Astrocyte of the hippocampus (primary cell): ENCODE measurements at regions not wholly inside any gene's neighbourhood (a gene's known extent, or its start where the extent isn't known, plus 50 kb on each side); places are given as distances from the start of the nearest gene placed in this dataset.
"Not testable (repeated sequence)": the region's sequence is repeated elsewhere in the genome, so short reads cannot be mapped to it uniquely, and the experiment has no call there.

Experiments
- DNase-seq: peaks from one replicate; pipeline ENCODE4 v3.0.0; 2011; ENCODE audit warnings: low read depth, low spot score

DNA sequence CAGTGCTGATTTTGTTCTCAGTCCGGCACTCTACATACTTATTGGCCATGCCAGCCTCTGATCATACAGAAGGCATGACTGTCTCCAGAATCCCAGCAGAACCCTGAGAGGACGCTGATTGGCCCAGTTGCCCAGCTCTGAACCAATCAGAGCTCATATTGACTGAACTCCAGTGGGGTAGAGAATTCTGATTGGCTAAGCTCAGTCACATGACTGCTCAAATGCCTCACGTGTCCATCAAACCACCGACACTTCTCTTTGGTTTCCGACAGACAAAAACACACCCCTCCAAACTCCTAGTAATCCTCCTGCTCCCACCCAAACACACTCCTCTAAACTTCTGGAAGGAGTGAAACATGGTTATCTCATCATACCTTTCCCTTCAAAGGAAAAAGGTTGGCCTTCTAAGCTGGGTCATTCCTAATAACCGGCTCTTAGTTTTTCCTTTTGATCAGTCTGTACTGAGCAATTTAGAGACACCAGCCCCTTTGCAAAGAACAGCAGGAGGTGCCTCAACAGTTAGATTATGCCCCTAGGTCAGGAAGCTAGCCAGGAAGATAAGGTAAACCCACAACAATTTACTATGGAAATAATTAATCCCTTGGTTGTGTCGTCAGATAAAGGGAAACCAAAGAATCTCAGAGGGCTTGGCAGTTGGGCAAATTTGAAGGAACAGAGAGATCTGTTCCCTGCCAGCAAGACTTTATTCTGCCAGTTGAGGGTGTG, 187.8 kb downstream of the TLE3 start:
- peak; percentile 54 for DNase-seq

DNA sequence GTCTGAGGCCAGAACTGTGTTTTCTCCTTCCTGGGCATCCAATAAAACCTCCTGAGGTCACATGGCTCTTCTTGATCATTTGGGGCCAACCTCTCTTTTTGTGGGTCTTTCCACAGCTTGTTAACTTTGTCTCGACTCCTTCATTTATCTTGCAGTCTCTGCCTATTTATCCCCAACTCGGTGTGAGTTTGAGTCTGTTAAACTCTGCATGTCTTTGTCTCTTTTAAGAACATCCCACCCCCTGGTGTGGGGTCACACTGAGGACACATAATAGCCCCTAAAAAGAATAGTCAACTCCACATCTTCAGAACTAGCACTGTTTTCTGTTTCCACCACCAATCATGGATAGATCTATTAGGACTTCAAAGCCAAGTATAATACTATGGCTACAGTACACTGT, 187.2 kb downstream of the TLE3 start:
- peak; percentile 6 for DNase-seq

DNA sequence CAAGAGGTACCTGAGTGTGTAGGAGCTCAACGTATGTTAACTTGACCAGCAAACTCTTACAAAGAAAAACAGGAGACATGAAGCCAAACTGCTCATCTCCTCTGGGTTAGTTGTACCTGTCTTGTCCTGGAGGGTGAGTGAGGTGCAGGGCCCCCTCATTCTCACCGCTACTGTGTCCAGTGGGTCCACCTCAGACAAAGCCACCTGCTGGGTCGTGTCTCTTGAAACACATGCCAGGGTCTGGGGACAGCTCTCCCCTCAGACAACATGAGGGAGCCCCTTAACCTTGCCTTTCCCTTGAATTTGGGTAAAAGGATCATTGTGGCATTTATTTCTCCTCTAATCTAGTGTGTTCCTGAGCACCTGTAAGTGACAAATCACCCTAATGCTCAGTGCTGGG, 185.6 kb downstream of the TLE3 start:
- DNase-seq = no peak

DNA sequence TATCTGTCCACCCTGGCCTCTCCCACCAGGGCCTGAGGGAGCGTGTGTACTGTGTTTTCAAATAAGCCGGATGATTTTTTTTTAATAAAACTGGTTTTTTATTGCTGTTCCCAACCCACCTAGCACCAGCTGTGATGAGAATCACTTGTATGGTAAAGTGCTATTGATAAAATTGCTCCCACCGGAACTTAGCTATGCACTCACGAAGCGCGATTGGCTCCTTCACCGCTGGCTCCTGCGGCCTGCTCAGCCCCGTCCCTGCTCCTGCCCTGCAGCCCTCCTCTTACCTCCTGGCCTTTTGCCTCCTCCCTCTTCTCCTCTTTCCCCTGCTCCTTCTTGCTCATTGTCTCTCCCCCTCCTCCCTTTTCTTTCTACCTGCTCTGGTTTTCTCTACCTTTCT, 183.7 kb downstream of the TLE3 start:
- DNase-seq = no peak

DNA sequence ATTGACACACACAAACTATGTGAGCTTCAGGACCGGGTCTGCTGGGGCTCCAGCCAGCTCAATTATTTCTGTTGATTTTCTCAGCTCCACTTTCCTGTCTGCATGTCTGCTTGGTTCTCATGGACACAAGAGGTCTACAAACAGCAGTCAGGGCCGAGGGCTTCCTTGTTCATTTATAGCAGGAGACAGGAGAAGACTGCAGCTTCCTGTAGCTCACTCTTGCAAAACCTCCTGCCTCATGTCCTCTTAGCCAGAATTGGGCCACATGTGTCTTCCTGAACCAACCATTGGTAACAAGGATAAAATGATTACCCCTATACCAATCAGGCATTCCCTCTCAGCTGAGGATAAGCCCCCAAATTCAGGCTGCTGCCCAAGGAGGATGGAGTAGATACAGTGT, 182.8 kb downstream of the TLE3 start:
- no peak for DNase-seq

DNA sequence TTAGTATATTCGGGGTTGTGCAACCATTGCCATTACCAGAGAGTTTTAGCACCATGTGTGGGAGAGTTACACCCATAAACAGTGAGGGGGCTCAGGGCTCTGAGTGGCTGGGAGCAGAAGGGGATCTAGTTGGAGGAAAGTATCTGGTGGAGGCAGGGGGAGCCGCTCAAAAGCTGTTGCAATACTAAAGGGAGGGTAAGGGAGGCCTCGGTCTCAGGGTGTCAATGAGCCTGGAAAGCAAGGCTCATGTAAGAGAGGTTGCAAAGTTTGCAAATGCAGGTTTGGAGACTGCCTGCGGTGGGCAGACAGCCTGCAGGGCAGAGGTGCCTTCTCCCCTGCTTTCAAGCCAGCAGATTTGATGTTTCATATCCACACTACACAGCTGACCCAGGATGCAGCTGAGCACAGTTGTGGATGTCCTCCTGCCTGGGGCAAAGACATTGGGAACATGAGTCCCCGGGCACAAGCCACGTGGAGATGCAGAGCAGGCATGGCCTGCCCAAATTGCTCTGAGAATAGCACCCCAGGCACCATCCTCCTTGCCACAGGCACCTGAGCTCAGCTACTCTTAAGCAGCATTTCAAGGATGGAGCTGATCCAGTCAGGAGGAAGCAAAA, 181.4 kb downstream of the TLE3 start:
- no peak for DNase-seq

DNA sequence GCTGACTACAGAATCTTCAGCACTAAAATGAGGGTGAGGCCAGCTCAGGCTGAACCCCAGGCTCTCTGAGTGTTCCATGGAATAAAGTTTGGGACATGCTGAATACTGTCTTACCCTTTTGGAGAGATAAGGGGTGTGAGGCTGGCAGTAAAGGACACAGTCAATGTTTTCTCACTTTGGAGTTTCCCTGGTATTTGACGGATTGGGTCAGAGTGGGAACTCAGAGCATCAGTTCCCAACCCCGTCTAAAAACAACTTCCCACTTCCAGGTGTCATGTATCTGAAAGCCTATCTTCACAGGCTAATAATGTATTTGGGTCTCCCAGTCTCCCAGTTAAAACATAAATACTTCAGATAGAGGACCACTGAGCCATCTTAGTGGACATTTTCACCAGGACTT, 180.7 kb downstream of the TLE3 start:
- no peak for DNase-seq

DNA sequence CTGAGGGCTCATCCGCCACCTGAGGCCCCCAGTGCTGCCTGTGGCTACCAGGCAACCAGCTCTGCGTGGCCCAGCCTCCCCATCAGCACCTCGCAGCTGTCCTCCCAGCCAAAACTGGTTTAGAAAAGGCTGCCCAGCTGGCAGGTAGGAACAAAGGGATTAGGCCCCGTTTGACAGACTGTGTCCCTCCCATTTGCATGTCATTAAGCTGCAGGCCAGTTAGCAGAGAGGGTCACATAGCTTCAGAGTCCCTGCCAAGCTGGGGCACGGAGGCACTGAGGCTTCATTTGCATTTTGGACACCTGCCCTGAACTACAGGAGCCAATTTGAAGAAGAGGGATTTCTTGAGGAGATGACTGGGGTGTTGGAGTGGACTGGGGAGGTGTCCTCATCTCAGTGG, 177.9 kb downstream of the TLE3 start:
- DNase-seq = peak; percentile 66

DNA sequence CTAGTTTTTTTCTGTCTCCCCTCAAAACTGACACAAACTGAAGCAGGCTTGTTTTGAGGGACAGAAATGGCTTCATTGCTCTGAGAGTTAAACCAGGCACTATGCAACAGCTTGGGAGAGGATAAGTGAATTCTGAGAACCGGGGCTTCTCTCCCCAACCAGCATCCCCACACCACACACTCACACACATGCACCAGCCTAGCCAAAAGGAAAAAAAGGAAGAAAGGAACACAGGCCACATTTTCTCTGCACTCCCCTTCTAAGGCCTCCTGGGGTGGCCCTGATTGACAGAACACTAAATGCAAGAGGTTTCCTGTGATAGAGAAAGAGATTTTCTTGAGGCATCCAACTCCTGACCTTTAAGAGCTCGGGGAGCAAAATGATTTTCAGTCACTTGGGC, 177.5 kb downstream of the TLE3 start:
- DNase-seq = no peak

DNA sequence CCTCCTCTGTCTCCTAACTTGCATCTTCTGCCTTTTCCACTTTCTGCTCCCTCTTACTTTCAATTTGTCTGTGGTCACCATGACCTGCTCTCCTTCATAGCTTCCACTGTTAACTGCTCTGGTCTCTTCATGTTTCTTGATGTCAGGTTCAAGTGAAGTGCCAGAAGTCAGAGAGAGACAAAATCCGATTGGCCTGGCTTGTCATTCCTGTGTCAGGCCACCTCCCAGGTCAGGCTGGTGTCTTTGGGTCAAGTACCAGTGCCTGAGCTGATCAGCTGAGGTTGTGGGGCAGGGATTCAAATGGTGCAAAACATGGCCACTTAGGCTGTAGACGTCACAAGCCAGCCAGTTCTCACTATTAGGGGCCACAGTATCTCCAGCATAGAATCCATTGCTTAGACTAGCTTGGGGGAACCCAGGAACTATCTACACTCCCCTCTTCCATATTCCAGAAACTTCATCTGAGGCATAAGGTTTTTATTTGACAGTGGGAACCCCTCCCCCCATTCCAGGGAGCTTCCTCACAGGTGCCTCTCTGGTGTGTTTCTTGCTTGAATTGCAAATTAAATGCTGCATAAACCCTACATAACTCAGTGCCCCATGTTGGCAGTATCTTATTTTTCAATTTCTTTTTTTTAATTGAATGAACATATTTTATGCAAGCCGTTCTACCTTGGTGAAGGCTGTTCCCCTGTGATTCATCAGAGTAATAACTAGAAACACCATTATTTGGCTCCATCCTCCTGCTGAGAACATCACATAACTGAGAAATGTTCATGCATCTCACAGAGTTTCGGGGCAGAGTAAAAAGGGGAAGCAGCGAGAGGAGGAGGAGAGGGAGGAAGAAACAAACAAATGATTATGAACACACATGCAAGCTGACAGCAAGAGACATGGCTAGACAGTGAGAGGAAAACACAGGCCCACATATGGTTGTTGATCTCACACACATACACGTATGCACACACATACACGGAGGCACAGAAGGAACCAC, 175.8 kb downstream of the TLE3 start:
- no peak for DNase-seq

DNA sequence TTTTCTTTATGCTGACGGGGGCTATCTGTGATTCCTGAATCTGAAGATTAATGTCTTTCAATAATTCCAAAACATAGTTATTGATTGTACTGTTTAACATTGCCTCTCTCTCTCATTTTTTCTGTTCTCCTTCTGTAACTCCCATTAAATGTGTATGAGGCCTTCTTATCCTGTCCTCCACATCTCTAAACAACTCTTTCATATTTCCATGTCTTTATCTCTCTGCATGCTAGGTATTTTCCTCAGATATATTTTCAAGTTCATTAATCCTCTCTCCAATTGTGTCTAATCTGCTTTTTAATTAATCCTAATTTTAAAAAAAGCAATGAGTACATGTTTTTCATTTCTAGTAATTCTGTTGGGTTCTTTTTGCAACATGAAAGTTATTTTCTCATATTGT, 173.2 kb downstream of the TLE3 start:
- DNase-seq = no peak

DNA sequence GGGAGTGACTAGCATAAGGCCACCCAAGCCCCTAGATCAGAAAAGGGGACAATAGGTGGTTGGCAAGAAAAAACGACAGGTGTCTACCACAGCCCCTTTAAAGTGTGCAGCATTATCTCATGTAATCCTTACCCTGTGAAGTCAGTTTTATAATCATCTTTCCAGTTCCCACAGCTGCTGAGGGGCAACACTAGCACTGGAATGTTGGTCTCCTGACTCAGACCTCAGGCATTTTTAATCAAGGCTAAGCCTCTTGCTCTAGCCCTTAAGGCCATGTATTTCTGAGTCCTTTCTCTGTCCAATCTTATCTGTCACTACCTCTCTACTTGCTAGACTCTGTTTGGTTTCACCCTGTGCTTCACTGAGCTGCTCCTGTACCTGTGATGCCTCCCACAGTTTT, 171.7 kb downstream of the TLE3 start:
- DNase-seq = peak; percentile 73

DNA sequence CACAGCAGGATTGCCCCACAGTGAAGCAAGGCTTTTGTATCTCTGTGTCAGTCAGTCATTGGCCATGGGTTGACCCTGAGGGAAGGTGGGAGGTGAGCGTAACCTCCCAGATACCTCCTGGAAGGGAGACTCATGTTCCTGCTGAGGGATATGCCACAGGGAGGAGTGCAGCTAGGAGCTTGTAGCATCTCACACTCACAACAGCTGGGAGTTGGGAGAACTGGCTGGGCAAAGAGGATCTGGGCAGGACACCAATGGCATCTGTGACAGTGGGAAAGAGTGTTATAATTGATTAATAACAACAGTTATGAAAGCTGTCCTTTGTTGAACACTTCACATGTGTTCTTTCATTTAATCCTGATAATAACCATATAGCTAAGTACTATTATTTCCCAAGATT, 171.0 kb downstream of the TLE3 start:
- DNase-seq = no peak

DNA sequence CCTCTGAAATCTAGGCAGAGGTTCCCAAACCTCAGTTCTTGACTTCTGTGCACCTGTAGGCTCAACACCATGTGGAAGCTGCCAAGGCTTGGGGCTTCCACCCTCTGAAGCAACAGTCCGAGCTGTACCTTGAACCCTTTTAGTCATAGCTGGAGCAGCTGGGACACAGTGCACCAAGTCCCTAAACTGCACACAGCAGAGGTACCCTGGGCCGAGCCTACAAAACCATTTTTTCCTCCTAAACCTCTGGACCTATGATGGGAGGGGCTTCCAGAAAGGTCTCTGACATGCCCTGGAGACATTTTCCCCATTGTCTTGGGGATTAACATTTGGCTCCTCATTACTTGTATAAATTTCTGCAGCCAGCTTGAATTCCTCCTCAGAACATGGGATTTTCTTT, 168.8 kb downstream of the TLE3 start:
- not testable (repeated sequence) for DNase-seq

DNA sequence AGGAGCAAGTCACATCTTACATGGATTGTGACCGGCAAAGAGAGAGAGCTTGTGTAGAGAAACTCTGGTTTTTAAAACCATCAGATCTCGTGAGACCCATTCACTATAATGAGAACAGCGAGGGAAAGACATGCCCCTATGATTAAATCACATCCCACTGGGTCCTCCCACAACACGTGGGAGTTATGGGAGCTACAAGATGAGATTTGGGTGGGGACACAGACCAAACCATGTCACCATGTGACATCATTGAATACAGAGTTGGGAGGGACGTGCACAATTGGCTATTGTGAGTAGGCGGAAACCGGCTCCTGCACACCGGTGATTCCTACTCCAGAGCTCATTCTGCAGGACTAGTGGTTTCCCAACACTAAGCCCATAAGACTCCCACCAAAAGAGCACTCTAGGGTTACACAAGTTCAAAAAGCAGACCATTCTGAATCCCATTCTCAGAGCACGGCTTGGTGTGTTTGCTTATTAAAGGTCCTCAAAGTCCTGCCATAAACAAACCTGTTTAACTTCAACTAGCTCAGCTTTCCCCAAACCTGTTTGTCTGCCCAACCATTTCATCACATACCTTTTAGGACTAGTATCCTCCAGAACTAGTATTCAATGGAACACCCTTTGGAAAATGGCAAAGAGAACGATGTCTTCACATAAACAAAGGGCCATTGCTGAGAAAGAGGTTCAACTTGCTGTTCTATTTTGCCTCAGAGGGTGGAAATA, 167.6 kb downstream of the TLE3 start:
- no peak for DNase-seq

DNA sequence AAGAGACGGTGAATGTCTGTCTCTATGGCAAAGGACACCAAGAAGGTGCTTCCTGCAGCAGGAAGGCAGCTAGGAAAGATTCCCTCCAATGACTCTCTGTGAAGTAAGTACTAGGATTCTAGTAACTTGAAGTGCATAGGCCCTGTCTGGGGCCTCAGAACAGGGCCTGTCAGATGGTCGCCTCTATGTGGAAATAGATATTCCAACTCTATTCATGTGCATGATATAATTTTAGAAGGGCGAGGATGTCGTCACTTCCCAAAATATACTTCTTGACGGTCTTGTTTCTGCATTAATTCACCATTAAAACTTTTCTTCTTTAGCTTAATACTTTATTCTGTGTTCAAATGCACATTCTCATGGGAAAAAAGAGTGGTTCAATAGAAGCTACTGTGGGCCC, 167.0 kb downstream of the TLE3 start:
- DNase-seq = no peak

DNA sequence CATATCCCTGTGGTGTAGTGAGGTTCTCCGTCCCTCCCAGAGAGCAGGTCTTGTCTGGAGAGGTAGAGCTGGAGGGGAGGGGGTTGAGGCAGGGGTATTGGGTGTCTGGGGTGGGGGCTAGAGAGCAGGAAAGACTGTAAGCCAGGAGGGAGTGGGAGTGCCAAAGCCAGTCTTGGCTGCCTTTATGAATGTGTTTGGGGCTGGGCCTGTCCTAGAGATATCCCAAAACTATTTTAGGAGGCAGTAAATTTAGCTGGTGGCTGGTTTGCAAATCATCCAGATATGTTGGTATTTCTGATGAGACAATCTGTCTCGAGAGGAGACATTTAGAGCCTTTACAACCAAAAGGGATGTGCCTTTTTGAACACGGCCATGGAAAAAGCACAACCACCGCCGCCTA, 166.6 kb downstream of the TLE3 start:
- DNase-seq = no peak

DNA sequence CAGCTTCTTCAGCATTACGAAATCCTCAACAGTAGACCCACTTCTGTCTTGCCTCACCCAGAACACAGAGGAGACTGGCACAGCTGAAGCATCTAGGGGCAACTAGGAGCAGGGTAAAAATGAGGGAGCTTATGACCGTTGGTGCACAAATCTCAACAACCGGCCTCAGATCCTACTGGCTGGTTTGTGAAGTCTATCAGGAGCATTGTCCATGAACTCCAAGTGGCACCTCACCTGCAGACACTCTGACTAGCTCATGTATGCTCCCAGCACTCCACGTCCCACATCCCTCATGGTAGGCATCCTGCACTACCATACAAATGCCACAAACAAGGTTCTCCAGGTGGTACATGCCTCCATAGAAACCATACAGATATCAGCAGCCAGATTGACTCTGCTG, 163.1 kb downstream of the TLE3 start:
- no peak for DNase-seq

DNA sequence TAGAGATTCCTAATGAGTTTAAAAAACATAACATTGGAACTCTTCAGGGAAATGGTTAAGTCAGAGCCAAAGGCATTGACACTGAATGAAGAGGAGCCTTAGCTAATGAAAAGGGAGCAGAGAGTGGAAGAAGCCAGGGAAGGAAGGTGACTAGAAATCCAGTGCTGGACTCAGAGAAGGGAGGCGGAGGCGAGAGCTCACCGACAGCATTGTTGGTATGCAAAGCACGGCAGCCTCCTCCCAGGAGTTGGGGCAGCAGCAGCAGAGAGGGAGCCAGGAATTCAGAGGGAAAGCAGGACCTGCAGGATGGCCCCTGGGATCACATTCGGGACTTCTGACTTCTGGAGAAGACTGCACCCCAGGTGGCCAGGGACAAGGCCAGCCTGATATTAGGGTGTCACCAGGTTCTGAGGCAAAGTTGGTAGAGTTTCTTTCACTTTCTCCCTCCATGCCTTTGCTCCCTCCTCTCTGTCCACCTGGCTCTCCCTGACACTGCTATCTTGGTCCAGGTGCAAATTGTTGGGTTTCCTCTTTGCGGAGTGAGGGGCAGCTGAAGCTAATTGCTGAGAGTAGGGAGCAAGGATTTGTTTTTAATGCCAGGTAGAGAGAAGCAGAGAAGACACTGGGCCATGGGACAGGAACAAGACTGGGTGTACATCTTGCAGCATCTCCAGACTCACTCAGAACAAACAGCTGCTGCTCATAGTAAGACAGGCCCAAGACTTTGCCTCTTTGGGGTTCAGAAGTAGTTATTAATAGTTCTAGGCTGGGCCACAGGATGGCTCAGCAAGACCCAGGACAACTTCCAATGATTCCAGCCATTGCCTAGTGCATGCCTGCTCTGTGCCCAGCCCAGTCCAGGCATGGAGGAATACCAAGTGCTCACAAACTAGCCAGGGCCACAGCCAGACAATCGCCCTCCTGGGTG, 157.9 kb downstream of the TLE3 start:
- peak; percentile 77 for DNase-seq

DNA sequence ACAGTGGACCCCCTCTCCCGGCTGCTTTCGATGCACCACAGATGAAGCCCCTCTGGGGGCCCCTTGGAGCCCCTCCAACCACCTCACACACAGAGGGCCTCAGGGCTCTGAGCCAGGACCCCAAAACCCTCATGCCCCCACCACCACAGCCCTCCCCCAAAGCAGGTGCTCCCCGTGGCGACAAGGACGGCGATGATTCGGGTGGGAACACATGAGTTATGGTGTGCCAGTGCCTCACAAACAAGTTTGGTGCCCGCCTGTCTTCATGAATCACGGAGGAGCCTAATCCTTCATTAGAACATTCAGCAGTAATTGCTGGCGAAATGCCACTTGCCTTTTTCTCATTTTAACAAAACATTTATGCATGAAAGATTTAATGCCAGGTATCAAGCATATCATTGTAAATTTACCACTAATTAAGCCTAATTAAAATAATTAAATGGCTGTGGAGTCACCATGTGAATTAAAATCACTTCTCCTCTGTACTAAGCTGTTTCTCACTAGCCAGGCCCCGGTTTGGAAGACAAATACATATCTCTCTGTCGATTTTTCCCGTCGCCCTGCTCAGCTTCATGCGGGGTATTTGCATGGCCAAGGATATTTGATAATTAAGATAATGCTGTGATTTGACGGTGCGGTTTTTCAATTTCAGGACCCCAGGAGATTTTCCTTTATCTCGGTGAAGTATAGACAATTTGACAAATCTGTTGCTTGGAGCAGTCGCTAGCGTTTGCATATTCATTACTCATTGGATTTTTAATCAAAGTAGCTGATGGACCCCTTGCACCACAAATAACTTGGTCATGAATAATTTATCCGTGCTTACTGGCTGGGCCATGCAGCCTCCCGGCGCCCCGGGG, 157.0 kb downstream of the TLE3 start:
- DNase-seq = no peak
